ENCODE measurements at regions not wholly inside any gene's neighbourhood (a gene's known extent, or its start where the extent isn't known, plus 50 kb on each side); places are given as distances from the start of the nearest gene placed in this dataset.

- DNase-seq, result no peak
These were observed 559.0 kb upstream of the PSMD7 start for GRCh38 chr16:73737637-73738036.

- DNase-seq, result no peak
These were observed 560.7 kb upstream of the PSMD7 start for GRCh38 chr16:73735954-73736353.

- DNase-seq, result no peak
These were observed 561.6 kb upstream of the PSMD7 start for GRCh38 chr16:73735018-73735417.

GRCh38 chr16:73732681-73733080, 563.9 kb upstream of the PSMD7 start:
- no peak for DNase-seq

GRCh38 chr16:73732143-73732542, 564.5 kb upstream of the PSMD7 start:
- DNase-seq, result no peak

GRCh38 chr16:73730481-73731090, 566.0 kb upstream of the PSMD7 start:
- no peak for DNase-seq

GRCh38 chr16:73725156-73725555, 571.5 kb upstream of the PSMD7 start:
- no peak for DNase-seq

- no peak for DNase-seq
These were observed 572.1 kb upstream of the PSMD7 start for GRCh38 chr16:73724503-73724902.

GRCh38 chr16:73717266-73717974, 579.2 kb upstream of the PSMD7 start:
- no peak for DNase-seq

- DNase-seq, result no peak
These were observed 581.6 kb upstream of the PSMD7 start for GRCh38 chr16:73714976-73715375.

GRCh38 chr16:73713778-73714495, 582.7 kb upstream of the PSMD7 start:
- DNase-seq, result no peak

- no peak for DNase-seq
These were observed 583.4 kb upstream of the PSMD7 start for GRCh38 chr16:73713251-73713650.

GRCh38 chr16:73711406-73712080, 585.1 kb upstream of the PSMD7 start:
- no peak for DNase-seq

- DNase-seq, result no peak
These were observed 586.1 kb upstream of the PSMD7 start for GRCh38 chr16:73710526-73710925.

GRCh38 chr16:73707863-73708262, 588.8 kb upstream of the PSMD7 start:
- no peak for DNase-seq

- DNase-seq, result no peak
These were observed 592.7 kb upstream of the PSMD7 start for GRCh38 chr16:73703891-73704290.

- DNase-seq, result no peak
These were observed 599.3 kb upstream of the PSMD7 start for GRCh38 chr16:73697336-73697735.

GRCh38 chr16:73692861-73693260, 603.8 kb upstream of the PSMD7 start:
- DNase-seq, result no peak

GRCh38 chr16:73683804-73684203, 612.8 kb upstream of the PSMD7 start:
- DNase-seq, result no peak

GRCh38 chr16:73672135-73672534, 624.2 kb upstream of the ZFHX3 start:
- no peak for DNase-seq

- no peak for DNase-seq
These were observed 623.2 kb upstream of the ZFHX3 start for GRCh38 chr16:73670836-73671820.

GRCh38 chr16:73669535-73670274, 621.8 kb upstream of the ZFHX3 start:
- no peak for DNase-seq
